ENCODE measurements at regions not wholly inside any gene's neighbourhood (a gene's known extent, or its start where the extent isn't known, plus 50 kb on each side); places are given as distances from the start of the nearest gene placed in this dataset.

- no peak for DNase-seq (ENCODE audit: low read depth in 4 of 4, low spot score in 3 of 4)
Observed at GRCh38 chr2:104658144-104658835, 195.6 kb upstream of the POU3F3 start.

GRCh38 chr2:104658904-104659591 lies 194.9 kb upstream of the POU3F3 start:
- no peak for DNase-seq (ENCODE audit: low read depth in 4 of 4, low spot score in 3 of 4)

GRCh38 chr2:104660991-104661390 lies 192.9 kb upstream of the POU3F3 start:
- no peak for DNase-seq (ENCODE audit: low read depth in 4 of 4, low spot score in 3 of 4)

GRCh38 chr2:104664672-104665071 lies 189.2 kb upstream of the POU3F3 start:
- DNase-seq (ENCODE audit: low read depth in 4 of 4, low spot score in 3 of 4), result no peak

- no peak for DNase-seq (ENCODE audit: low read depth in 4 of 4, low spot score in 3 of 4)
Observed at GRCh38 chr2:104668631-104669030, 185.3 kb upstream of the POU3F3 start.

- DNase-seq (ENCODE audit: low read depth in 4 of 4, low spot score in 3 of 4), result no peak
Observed at GRCh38 chr2:104673225-104673624, 180.7 kb upstream of the POU3F3 start.

GRCh38 chr2:104678181-104678580 lies 175.7 kb upstream of the POU3F3 start:
- DNase-seq (ENCODE audit: low read depth in 4 of 4, low spot score in 3 of 4), result no peak

GRCh38 chr2:104685591-104685990 lies 168.3 kb upstream of the POU3F3 start:
- no peak for DNase-seq (ENCODE audit: low read depth in 4 of 4, low spot score in 3 of 4)

- no peak for DNase-seq (ENCODE audit: low read depth in 4 of 4, low spot score in 3 of 4)
Observed at GRCh38 chr2:104687147-104687546, 166.8 kb upstream of the POU3F3 start.

GRCh38 chr2:104690255-104690984 lies 163.5 kb upstream of the POU3F3 start:
- DNase-seq (ENCODE audit: low read depth in 4 of 4, low spot score in 3 of 4), result no peak

- DNase-seq (ENCODE audit: low read depth in 4 of 4, low spot score in 3 of 4), result no peak
Observed at GRCh38 chr2:104698276-104698675, 155.6 kb upstream of the POU3F3 start.

- DNase-seq (ENCODE audit: low read depth in 4 of 4, low spot score in 3 of 4), result no peak
Observed at GRCh38 chr2:104701411-104701911, 152.5 kb upstream of the POU3F3 start.

GRCh38 chr2:104702031-104702850 lies 151.7 kb upstream of the POU3F3 start:
- DNase-seq (ENCODE audit: low read depth in 4 of 4, low spot score in 3 of 4), result peak in 2 of 4 donors; percentile 23 to 52

- DNase-seq (ENCODE audit: low read depth in 4 of 4, low spot score in 3 of 4), result no peak
Observed at GRCh38 chr2:104703669-104704068, 150.2 kb upstream of the POU3F3 start.

- DNase-seq (ENCODE audit: low read depth in 4 of 4, low spot score in 3 of 4), result no peak
Observed at GRCh38 chr2:104704496-104705245, 149.2 kb upstream of the POU3F3 start.

GRCh38 chr2:104707056-104707455 lies 146.9 kb upstream of the POU3F3 start:
- DNase-seq (ENCODE audit: low read depth in 4 of 4, low spot score in 3 of 4), result no peak

GRCh38 chr2:104708967-104709366 lies 144.9 kb upstream of the POU3F3 start:
- no peak for DNase-seq (ENCODE audit: low read depth in 4 of 4, low spot score in 3 of 4)

- no peak for DNase-seq (ENCODE audit: low read depth in 4 of 4, low spot score in 3 of 4)
Observed at GRCh38 chr2:104716061-104716460, 137.9 kb upstream of the POU3F3 start.

- no peak for DNase-seq (ENCODE audit: low read depth in 4 of 4, low spot score in 3 of 4)
Observed at GRCh38 chr2:104733226-104733943, 120.5 kb upstream of the POU3F3 start.

Measured in right renal pelvis (tissue), 4 donors.